Naive thymus-derived CD8-positive, alpha-beta T cell (primary cell): ENCODE measurements at regions not wholly inside any gene's neighbourhood (a gene's known extent, or its start where the extent isn't known, plus 50 kb on each side); places are given as distances from the start of the nearest gene placed in this dataset.

Experiments used
- ATAC-seq, 2 donors: fragments of 150-1000 bp; cut with Tn5 transposase in 1 of 2; sonication (Bioruptor Pico), chemical (Tn5 transposase) in 1 of 2; 1 replicate in 1 of 2; 2 replicates in 1 of 2; pipeline ENCODE4 v1.10.0; 2021; ENCODE audit warnings: mild to moderate bottlenecking in 2 of 2, moderate library complexity in 2 of 2
- POLR2A ChIA-PET: fragments of 350-600 bp; sonication (Branson Sonifier 250); formaldehyde crosslinking; loops from one replicate; lab custom pipeline; 2021; ENCODE audit warnings: antibody characterized with exemption; lab: Charles Lee
- DNase-seq, 10 donors: peaks; one replicate each; pipeline versions ENCODE4 v3.0.0 to v3.0.0-alpha.2; 2020 to 2022
- H3K27ac Mint-ChIP-seq, 10 donors: one replicate each; pipeline ENCODE4 v1.8.0; 2020 to 2022; ENCODE audit warnings: mild to moderate bottlenecking in 10 of 10, mixed read lengths in 10 of 10, moderate library complexity in 4 of 10, inconsistent platforms in 1 of 10
- H3K27me3 Mint-ChIP-seq, 5 donors: one replicate each; pipeline ENCODE4 v1.8.0; 2021 to 2022; ENCODE audit warnings: mixed read lengths in 5 of 5
- H3K36me3 Mint-ChIP-seq, 3 donors: one replicate each; pipeline ENCODE4 v1.8.0; 2020 to 2022; ENCODE audit warnings: mixed read lengths in 3 of 3, mild to moderate bottlenecking in 2 of 3, inconsistent platforms in 1 of 3
- H3K4me1 Mint-ChIP-seq, 4 donors: one replicate each; pipeline ENCODE4 v1.8.0; 2021 to 2022; ENCODE audit warnings: mixed read lengths in 4 of 4
- H3K4me3 Mint-ChIP-seq, 10 donors: one replicate each; pipeline ENCODE4 v1.8.0; 2020 to 2022; ENCODE audit warnings: mild to moderate bottlenecking in 10 of 10, mixed read lengths in 10 of 10, moderate library complexity in 6 of 10, inconsistent platforms in 1 of 10
- H3K9me3 Mint-ChIP-seq, 9 donors: one replicate each; pipeline ENCODE4 v1.8.0; 2020 to 2022; ENCODE audit warnings: mixed read lengths in 9 of 9, mild to moderate bottlenecking in 3 of 9, inconsistent platforms in 1 of 9, moderate library complexity in 1 of 9

DNA sequence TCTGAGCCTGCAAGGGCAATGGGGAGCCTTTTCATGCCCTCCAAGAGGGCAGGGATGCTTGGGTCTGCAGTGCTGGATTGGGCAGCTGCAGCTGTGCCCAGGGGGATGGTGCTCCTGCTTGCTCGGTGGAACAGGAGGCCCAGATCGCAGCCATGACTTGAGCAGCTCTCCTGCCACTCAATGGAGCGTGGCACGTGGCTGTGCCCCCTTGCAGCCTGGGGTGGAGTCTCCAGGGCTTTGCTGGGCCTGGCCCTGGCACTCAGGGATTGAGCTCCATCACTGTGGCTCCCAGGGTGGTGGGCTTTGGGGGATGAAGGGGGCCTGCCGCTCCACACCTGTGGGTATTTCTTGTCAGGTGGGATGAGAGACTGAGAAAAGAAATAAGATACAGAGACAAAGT lies 53.4 kb upstream of the IBSP start:
- POLR2A ChIA-PET, result no interaction called here
- Mint-ChIP-seq H3K36me3 (no peaks in the 10 kb centered on the region), H3K27ac (no peak overlapping the region), H3K27me3 (peaks cover 0 to 15% (median 3%) of the 10 kb centered on the region in 5 donors), H3K4me3 (no peak overlapping the region), H3K9me3 (peaks cover 0 to 11% (median 0%) of the 10 kb centered on the region in 9 donors), H3K4me1 (no peaks in the 10 kb centered on the region)
- DNase-seq (no peak), ATAC-seq (no peak)
